ENCODE measurements at regions not wholly inside any gene's neighbourhood (a gene's known extent, or its start where the extent isn't known, plus 50 kb on each side); places are given as distances from the start of the nearest gene placed in this dataset.

GRCh38 chr2:57534358-57534757 is 512.2 kb upstream of the VRK2 start:
- Histone ChIP-seq H3K27me3 (no peaks in the 10 kb centered on the region), H3K4me3 (no peak overlapping the region), H3K36me3 (replicated peaks in 1 of 2) (no peaks in the 10 kb centered on the region), H3K9me3 (replicated peaks in 1 of 3) (no peaks in the 10 kb centered on the region), H3K27ac (no peak overlapping the region), H3K4me1 (replicated peaks in 1 of 2) (no peaks in the 10 kb centered on the region)
- intact Hi-C loops (cut with DNase I), result no loop called here
- DNase-seq, result no peak
- TF ChIP-seq CTCF (IDR thresholded peaks at IDR 0.05) (no peak), POLR2A (IDR thresholded peaks at IDR 0.05) (no peak)

- TF ChIP-seq POLR2A (IDR thresholded peaks at IDR 0.05), result no peak
- no peak for TF ChIP-seq CTCF (IDR thresholded peaks at IDR 0.05)
- H3K36me3 ChIP-seq (replicated peaks in 1 of 2), result no peaks in the 10 kb centered on the region
- intact Hi-C loops (cut with DNase I), result no loop called here
- H3K27ac ChIP-seq, result no peak overlapping the region
- H3K27me3 ChIP-seq, result no peaks in the 10 kb centered on the region
- 0 to 13% (median 0%) methylated on average over 1 of the region's 1 CpG for WGBS, 4 donors
- H3K9me3 ChIP-seq (replicated peaks in 1 of 3), result no peaks in the 10 kb centered on the region
- H3K4me1 ChIP-seq (replicated peaks in 1 of 2), result no peaks in the 10 kb centered on the region
- no peak for DNase-seq
- no peak overlapping the region for H3K4me3 ChIP-seq
These were observed 509.9 kb upstream of the VRK2 start for GRCh38 chr2:57536535-57537231.

- WGBS, 4 donors, result 72 to 78% (median 77%) methylated on average over 3 of the region's 3 CpGs
- intact Hi-C loops (cut with DNase I), result no loop called here
- H3K27me3 ChIP-seq, result no peaks in the 10 kb centered on the region
- no peaks in the 10 kb centered on the region for H3K36me3 ChIP-seq (replicated peaks in 1 of 2)
- no peak for DNase-seq
- H3K27ac ChIP-seq, result no peak overlapping the region
- no peak overlapping the region for H3K4me3 ChIP-seq
- no peaks in the 10 kb centered on the region for H3K9me3 ChIP-seq (replicated peaks in 1 of 3)
- TF ChIP-seq POLR2A (IDR thresholded peaks at IDR 0.05), result no peak
- TF ChIP-seq CTCF (IDR thresholded peaks at IDR 0.05), result no peak
- H3K4me1 ChIP-seq (replicated peaks in 1 of 2), result no peaks in the 10 kb centered on the region
These were observed 506.8 kb upstream of the VRK2 start for GRCh38 chr2:57539761-57540160.

- no peaks in the 10 kb centered on the region for H3K4me1 ChIP-seq (replicated peaks in 1 of 2)
- H3K36me3 ChIP-seq (replicated peaks in 1 of 2), result no peaks in the 10 kb centered on the region
- no peaks in the 10 kb centered on the region for H3K27me3 ChIP-seq
- H3K9me3 ChIP-seq (replicated peaks in 1 of 3), result no peaks in the 10 kb centered on the region
- WGBS, 4 donors, result 62 to 86% (median 76%) methylated on average over 2 of the region's 2 CpGs
- DNase-seq, result no peak
- intact Hi-C loops (cut with DNase I), result no loop called here
- TF ChIP-seq CTCF (IDR thresholded peaks at IDR 0.05), result no peak
- TF ChIP-seq POLR2A (IDR thresholded peaks at IDR 0.05), result no peak
- no peak overlapping the region for H3K4me3 ChIP-seq
- no peak overlapping the region for H3K27ac ChIP-seq
These were observed 504.5 kb upstream of the VRK2 start for GRCh38 chr2:57542081-57542480.
